Fibroblast of lung (primary cell): ENCODE measurements at regions not wholly inside any gene's neighbourhood (a gene's known extent, or its start where the extent isn't known, plus 50 kb on each side); places are given as distances from the start of the nearest gene placed in this dataset.

Experiments used
- CTCF ChIP-seq, 2 donors: IDR thresholded peaks in 1 of 2; conservative IDR thresholded peaks in 1 of 2; 1 replicate in 1 of 2; 2 replicates in 1 of 2; pipeline ENCODE4 v1.5.1; 2011 to 2012; ENCODE audit warnings: low read length in 2 of 2, control low read depth in 1 of 2, inconsistent platforms in 1 of 2, low read depth in 1 of 2, mild to moderate bottlenecking in 1 of 2
- EZH2 ChIP-seq: IDR thresholded peaks from 2 replicates; pipeline ENCODE4 v1.5.1; 2012; ENCODE audit warnings: low read length, control low read depth, mild to moderate bottlenecking; ENCODE audit errors: missing control alignments

- TF ChIP-seq CTCF (conservative IDR thresholded peaks at IDR 0.05 in 1 of 2, IDR thresholded peaks at IDR 0.05 in 1 of 2; ENCODE audit: low read depth in 1 of 2, low read length in 2 of 2): no peak
- no peak for TF ChIP-seq EZH2
Measured at GRCh38 chrX:42143866-42144592, 220.7 kb upstream of the CASK start.
